ENCODE measurements at regions not wholly inside any gene's neighbourhood (a gene's known extent, or its start where the extent isn't known, plus 50 kb on each side); places are given as distances from the start of the nearest gene placed in this dataset.
A peak's percentile ranks its signal among the peaks of the same experiment; 100 is the strongest.

DNA sequence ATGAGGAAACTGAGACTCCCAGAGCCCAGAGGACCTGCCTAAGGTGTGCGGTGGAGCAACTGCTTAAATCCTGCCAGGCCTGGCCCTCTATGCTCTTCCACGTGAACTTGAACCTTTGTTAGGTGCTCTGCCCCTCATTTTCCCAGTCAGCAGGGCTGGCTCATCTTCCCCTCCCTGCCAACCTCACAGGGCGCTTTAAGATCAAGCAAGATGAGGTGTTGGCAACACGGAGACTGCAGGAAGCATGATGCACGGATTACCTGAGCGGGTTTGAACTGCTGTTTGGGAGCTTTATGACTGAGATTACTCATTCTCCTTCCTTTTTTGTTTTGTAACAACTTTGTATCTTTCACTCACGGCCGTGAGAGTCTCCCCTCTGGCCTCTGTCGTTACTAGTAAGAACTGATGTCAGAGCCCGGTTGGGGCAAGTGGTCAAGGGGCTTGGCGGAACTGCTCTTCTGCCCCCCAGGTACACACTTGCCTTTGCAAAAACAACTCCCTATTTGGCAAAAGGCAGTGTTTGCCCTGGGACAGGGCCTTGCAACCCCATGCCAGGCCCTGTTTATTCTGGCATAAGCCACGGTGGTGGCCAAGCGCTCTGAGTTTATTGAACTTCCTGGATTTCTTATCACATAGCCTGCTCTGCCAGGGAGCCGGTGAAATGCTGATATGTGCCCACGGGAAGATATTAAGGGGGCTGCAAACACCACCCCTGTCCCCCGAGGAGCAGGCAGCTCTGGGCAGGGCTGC lies 127.8 kb downstream of the INHBB start:
- WGBS, 4 donors, result 74 to 79% (median 78%) methylated on average over 15 to 16 of the region's 16 CpGs
- intact Hi-C loops (cut with DNase I), result no loop called here
- DNase-seq, result peak in 1 of 7 donors; percentile 7

DNA sequence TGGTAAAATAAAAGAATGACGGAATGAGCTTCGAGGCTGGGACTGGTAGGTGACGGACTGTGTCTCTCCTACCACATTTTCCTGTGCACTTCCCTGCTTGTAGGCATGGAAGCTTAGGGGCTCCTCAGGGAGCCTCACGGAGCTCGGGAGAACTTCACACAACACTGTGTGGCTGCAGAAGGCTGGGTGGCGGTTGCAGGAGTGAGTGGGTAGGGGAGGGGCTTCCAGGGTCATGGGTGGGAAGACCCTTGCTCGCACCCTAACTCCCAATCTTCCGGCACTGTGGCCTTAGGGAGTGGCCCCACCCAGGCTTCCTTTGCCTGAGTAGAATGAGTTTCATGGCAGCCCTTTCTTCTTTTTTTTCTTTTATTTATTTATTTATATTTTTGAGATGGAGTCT lies 128.6 kb downstream of the INHBB start:
- Histone ChIP-seq H3K27me3 (no peaks in the 10 kb centered on the region), H3K4me3 (no peak overlapping the region), H3K27ac (no peak overlapping the region), H3K4me1 (replicated peaks in 1 of 2) (peaks cover 0 to 16% of the 10 kb centered on the region in 2 donors), H3K36me3 (replicated peaks in 1 of 2) (no peaks in the 10 kb centered on the region), H3K9me3 (replicated peaks in 1 of 3) (no peaks in the 10 kb centered on the region)
- DNase-seq, result peak in 1 of 7 donors; percentile 1
- intact Hi-C loops (cut with DNase I), result no loop called here
- TF ChIP-seq CTCF (IDR thresholded peaks at IDR 0.05), result no peak
- no peak for TF ChIP-seq POLR2A (IDR thresholded peaks at IDR 0.05)
- 89 to 94% (median 92%) methylated on average over 8 of the region's 8 CpGs for WGBS, 4 donors

More for the DNA sequence above, 127.8 kb downstream of the INHBB start:
- Histone ChIP-seq H3K27me3 (no peaks in the 10 kb centered on the region), H3K27ac (no peak overlapping the region), H3K36me3 (replicated peaks in 1 of 2) (no peaks in the 10 kb centered on the region), H3K4me1 (replicated peaks in 1 of 2) (peaks cover 1 to 24% of the 10 kb centered on the region in 2 donors), H3K4me3 (no peak overlapping the region), H3K9me3 (replicated peaks in 1 of 3) (no peaks in the 10 kb centered on the region)
- TF ChIP-seq CTCF (IDR thresholded peaks at IDR 0.05) (no peak), POLR2A (IDR thresholded peaks at IDR 0.05) (no peak)

DNA sequence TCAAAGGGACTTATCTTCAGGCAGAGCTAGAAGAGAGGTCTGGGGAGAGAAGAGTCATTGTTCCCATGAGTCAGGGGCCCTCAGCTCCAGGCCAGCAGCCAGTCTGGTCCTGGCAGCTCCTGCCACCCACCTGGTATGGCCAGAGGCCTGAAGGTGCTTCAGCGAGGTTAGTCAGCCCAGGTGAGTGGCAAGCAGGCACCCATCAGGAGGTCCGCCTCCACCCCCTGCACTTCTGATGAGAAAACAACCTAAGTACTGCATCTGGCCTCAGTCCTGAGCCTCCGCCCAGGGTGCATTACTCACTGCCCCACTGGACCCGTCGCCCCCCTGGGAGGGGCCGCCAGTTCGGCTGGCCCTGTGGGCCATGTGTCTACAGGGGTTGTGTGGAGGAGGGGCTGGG lies 130.2 kb downstream of the INHBB start:
- Histone ChIP-seq H3K27me3 (no peaks in the 10 kb centered on the region), H3K4me3 (no peak overlapping the region), H3K9me3 (replicated peaks in 1 of 3) (no peaks in the 10 kb centered on the region), H3K4me1 (replicated peaks in 1 of 2) (no peaks in the 10 kb centered on the region), H3K27ac (no peak overlapping the region), H3K36me3 (replicated peaks in 1 of 2) (no peaks in the 10 kb centered on the region)
- peak in 3 of 7 donors; percentile 8 to 19 (median 13) for DNase-seq
- whole genome bisulfite sequencing, 4 donors, result 82 to 94% (median 89%) methylated on average over 4 to 7 of the region's 7 CpGs
- TF ChIP-seq POLR2A (IDR thresholded peaks at IDR 0.05), result no peak
- no peak for TF ChIP-seq CTCF (IDR thresholded peaks at IDR 0.05)
- intact Hi-C loops (cut with DNase I), result no loop called here

DNA sequence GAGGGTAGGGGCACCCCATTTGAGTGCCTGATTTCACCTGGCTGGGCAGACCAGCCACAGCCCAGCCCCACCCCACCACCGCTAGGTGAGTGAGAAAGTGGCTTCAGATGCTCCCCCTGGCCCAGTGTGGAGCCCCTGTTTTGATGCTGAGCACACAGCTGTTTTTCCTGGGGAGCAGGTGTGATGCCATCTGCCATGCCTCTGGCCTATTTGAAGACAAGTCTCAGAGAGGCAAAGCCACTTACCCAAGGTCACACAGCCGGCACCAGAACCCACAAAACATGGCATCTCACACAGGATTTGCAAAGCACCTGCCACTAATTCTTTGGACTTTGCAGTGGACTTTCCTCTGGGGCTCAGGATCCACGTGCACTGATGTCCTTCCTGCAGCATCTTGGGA lies 131.3 kb downstream of the INHBB start:
- no peaks in the 10 kb centered on the region for H3K4me1 ChIP-seq (replicated peaks in 1 of 2)
- H3K27me3 ChIP-seq, result no peaks in the 10 kb centered on the region
- no peak overlapping the region for H3K4me3 ChIP-seq
- intact Hi-C loops (cut with DNase I), result no loop called here
- WGBS, 4 donors, result 51 to 86% (median 83%) methylated on average over 1 to 3 of the region's 3 CpGs
- H3K27ac ChIP-seq, result no peak overlapping the region
- no peaks in the 10 kb centered on the region for H3K36me3 ChIP-seq (replicated peaks in 1 of 2)
- DNase-seq, result peak in 1 of 7 donors; percentile 0
- TF ChIP-seq POLR2A (IDR thresholded peaks at IDR 0.05) (no peak), CTCF (IDR thresholded peaks at IDR 0.05) (no peak)
- no peaks in the 10 kb centered on the region for H3K9me3 ChIP-seq (replicated peaks in 1 of 3)
